GM21423 (cell line): ENCODE measurements at regions not wholly inside any gene's neighbourhood (a gene's known extent, or its start where the extent isn't known, plus 50 kb on each side); places are given as distances from the start of the nearest gene placed in this dataset.

Experiments used
- ATAC-seq: cut with Tn5 transposase; IDR thresholded peaks from one replicate; pipeline ENCODE4 v1.9.1; 2021; ENCODE audit warnings: mild to moderate bottlenecking, moderate library complexity; ENCODE audit not compliant: unreplicated experiment

DNA sequence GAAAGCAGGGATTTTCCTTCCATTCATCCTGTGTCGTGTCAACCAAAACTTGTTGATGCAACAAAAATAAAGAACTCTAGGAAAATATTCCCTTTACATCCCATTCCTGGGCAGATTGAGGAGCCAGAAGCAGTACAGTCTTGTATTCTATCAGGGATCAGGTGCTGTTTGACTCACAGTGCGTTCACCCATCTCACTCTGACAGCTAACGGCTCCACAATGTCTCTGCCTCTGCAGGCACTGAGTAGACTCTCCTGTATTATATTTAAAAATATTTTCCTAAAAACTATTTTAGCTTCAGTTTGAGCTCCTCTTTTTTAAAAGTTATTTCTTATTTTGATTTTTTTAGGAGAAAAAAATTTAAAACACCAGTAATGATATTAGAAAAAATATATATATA, 600.6 kb upstream of the SALL3 start:
- no peak for ATAC-seq

- ATAC-seq, result no peak
Observed at GRCh38 chr18:78390348-78390951, 589.2 kb upstream of the SALL3 start.

- no peak for ATAC-seq
Observed at GRCh38 chr18:78390952-78391348, 588.7 kb upstream of the SALL3 start.

- no peak for ATAC-seq
Observed at GRCh38 chr18:78393086-78393862, 586.3 kb upstream of the SALL3 start.

- no peak for ATAC-seq
Observed at GRCh38 chr18:78396077-78396476, 583.5 kb upstream of the SALL3 start.

GRCh38 chr18:78396756-78397155, 582.9 kb upstream of the SALL3 start:
- no peak for ATAC-seq

DNA sequence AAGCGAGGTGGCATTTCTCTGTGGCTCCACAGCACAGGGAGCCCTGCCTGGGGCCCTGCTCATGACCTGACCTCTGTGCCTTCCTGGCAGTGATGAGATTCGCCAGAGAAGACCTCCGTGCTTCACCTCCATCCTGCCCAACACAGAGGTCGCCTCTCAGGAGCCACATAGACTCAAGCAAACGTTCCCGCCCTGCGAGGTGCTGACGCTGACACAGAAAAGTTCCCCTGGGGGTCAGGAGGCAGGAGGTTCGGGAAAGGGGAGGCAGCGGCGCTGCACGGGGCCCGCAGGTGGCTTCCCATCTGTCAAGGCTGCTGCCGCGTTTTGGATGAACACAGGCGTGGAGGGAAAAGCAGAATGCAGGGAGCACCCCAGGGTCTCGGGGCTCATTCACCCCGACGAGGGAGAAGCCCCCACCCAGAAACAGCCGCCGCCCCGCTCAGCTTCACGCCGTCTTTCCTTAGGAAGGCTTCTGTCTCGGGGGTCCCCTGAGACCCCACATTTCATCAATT, 579.6 kb upstream of the SALL3 start:
- no peak for ATAC-seq

DNA sequence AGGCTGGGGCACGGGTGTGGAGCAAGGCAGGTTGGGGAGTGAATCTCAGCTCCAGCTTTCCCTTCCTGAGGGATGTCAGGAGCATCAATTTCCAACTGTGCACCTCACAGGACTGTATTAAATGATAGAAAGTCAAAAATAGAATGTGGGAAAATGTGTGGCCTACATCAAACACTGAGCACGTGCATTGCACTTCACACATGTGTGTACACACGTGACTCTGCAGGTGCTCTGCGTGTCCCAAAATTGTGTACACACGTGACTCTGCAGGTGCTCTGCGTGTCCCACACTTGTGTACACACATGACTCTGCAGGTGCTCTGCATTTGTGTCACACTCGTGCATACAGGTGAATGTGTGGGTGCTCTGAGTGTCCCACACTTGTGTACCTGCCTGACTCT, 577.2 kb upstream of the SALL3 start:
- ATAC-seq, result no peak

- ATAC-seq, result no peak
Observed at GRCh38 chr18:78402966-78403365, 576.7 kb upstream of the SALL3 start.

- no peak for ATAC-seq
Observed at GRCh38 chr18:78403371-78403770, 576.2 kb upstream of the SALL3 start.

- ATAC-seq, result no peak
Observed at GRCh38 chr18:78405763-78406162, 573.9 kb upstream of the SALL3 start.

DNA sequence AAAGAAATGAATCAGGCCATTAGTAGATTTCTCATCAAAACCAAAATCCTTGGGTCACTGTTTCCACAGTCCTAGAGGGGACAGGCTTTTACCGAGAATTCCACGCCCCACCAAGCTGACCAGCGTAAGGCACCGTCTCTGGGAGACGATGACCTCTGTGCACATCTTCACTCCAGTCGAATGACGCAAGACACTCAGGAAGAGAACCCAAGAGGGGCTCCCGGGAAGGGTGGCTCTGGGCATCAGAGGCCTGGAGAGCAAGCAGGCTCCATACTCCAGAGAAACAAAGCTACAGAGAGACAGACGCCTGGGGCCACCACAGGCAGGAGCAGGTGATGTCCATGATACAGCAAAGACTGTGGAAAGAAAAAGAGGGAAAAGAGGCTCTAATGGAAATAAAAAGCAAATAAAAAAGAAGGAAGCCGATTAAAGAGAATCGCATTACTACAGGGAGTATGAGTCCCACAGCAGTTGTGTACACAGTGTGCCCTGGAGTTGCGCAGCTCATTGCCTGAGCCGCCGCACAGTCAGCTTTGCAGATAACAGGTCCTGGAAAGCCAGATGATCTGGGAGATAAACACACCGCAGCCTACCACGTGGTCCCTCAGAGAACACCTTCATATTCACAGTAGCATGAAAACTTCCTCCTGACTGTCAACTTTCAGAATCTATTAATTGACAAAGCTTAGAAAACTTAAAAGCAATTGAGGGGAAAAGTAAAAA, 572.7 kb upstream of the SALL3 start:
- no peak for ATAC-seq

GRCh38 chr18:78407466-78407844, 572.2 kb upstream of the SALL3 start:
- no peak for ATAC-seq

GRCh38 chr18:78408623-78409022, 571.0 kb upstream of the SALL3 start:
- ATAC-seq, result no peak

GRCh38 chr18:78410094-78410786, 569.4 kb upstream of the SALL3 start:
- no peak for ATAC-seq

DNA sequence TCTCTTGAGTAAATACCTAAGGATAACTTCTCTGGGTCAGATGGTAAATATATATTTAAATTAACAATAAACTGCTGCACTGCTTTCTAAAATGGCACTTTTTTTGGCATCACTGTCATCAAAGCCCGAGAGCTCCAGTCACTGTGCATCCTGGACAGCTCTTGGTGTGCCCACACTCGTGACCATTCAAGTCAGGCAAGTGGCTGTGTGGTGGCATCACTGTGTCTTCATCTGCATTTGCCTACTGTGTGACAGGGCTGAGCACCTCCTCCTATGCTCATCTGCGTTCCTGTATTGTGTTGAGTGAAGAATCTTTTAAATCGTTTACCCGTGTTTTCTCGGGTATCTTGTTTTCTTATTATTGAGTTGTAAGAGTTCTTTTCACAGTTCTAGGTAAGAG, 568.1 kb upstream of the SALL3 start:
- no peak for ATAC-seq

- no peak for ATAC-seq
Observed at GRCh38 chr18:78414302-78414701, 565.3 kb upstream of the SALL3 start.

- ATAC-seq, result no peak
Observed at GRCh38 chr18:78416853-78417252, 562.8 kb upstream of the SALL3 start.

- ATAC-seq, result no peak
Observed at GRCh38 chr18:78418379-78418778, 561.2 kb upstream of the SALL3 start.

GRCh38 chr18:78419171-78419570, 560.4 kb upstream of the SALL3 start:
- ATAC-seq, result no peak

DNA sequence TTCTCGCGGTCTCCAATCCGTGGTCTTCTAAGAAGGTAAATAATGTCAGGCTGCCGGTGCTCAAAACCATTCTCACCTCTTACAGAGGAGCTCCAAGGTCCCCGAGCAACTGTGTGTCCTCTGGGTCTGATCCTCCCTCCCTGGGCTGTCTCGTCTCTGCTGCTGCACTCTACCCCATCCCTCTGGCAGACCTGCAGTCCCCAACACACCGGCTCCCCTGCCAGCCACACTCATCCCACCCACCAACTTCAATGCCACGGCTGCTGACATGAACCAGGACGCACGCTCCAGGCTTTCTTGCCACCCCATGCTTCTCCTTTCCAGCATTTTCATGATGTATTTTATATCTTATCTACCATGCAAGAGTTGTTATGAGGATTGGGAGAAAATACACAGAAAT, 559.5 kb upstream of the SALL3 start:
- no peak for ATAC-seq
